DND-41 (cell line): ENCODE measurements at regions not wholly inside any gene's neighbourhood (a gene's known extent, or its start where the extent isn't known, plus 50 kb on each side); places are given as distances from the start of the nearest gene placed in this dataset.

ENCODE experiments used
- ATAC-seq: fragments of 200-7000 bp; cut with Tn5 transposase; 3 replicates; pipeline ENCODE4 v1.9.1; 2021; ENCODE audit warnings: low read depth; ENCODE audit not compliant: insufficient read depth
- DNase-seq: peaks from one replicate; pipeline ENCODE4 v3.0.0-alpha.2; 2020
- H2AFZ ChIP-seq: 2 replicates; pipeline ENCODE4 v1.6.0; 2012; ENCODE audit warnings: low read depth, low read length
- H3K27ac ChIP-seq: 2 replicates; pipeline ENCODE4 v1.5.1; 2012; ENCODE audit warnings: low read length, inconsistent platforms
- H3K27me3 ChIP-seq: fragments of 200-600 bp; sonication (generic); 2 replicates; pipeline ENCODE4 v1.6.0; 2012; ENCODE audit warnings: low read length, mild to moderate bottlenecking, inconsistent platforms; ENCODE audit not compliant: insufficient read depth, poor library complexity
- H3K36me3 ChIP-seq: 2 replicates; pipeline ENCODE4 v1.5.1; 2012; ENCODE audit warnings: low read length, inconsistent platforms; ENCODE audit not compliant: insufficient read depth
- H3K4me1 ChIP-seq: 2 replicates; pipeline ENCODE4 v1.5.1; 2012; ENCODE audit warnings: mild to moderate bottlenecking, low read length; ENCODE audit not compliant: insufficient read depth
- H3K4me2 ChIP-seq: 2 replicates; pipeline ENCODE4 v1.6.0; 2012; ENCODE audit warnings: mild to moderate bottlenecking, moderate library complexity, low read length, inconsistent platforms; ENCODE audit not compliant: insufficient read depth
- H3K4me3 ChIP-seq, 2 experiments: fragments of 200-600 bp in 1 of 2; shearing (Covaris generic) in 1 of 2; 2 replicates each; pipeline ENCODE4 v1.5.1; 2012 to 2016; ENCODE audit warnings: inconsistent platforms in 2 of 2, low read length in 2 of 2, mild to moderate bottlenecking in 2 of 2, low read depth in 1 of 2, moderate library complexity in 1 of 2
- H3K79me2 ChIP-seq: 2 replicates; pipeline ENCODE4 v1.6.0; 2012; ENCODE audit warnings: low read length, inconsistent platforms; ENCODE audit not compliant: insufficient read depth
- H3K9ac ChIP-seq: 2 replicates; pipeline ENCODE4 v1.6.0; 2012; ENCODE audit warnings: low read depth, mild to moderate bottlenecking, inconsistent platforms, low read length, moderate library complexity
- H3K9me3 ChIP-seq: 2 replicates; pipeline ENCODE4 v1.5.1; 2012; ENCODE audit warnings: low read length, moderate library complexity, mild to moderate bottlenecking, inconsistent platforms; ENCODE audit not compliant: insufficient read depth, severe bottlenecking
- H4K20me1 ChIP-seq: 2 replicates; pipeline ENCODE4 v1.6.0; 2012; ENCODE audit warnings: low read length; ENCODE audit not compliant: insufficient read depth
- EZH2 ChIP-seq: IDR thresholded peaks from 3 replicates; pipeline ENCODE4 v1.6.1; 2012; ENCODE audit warnings: borderline replicate concordance, low read depth, mild to moderate bottlenecking, moderate library complexity, low read length, inconsistent platforms; ENCODE audit not compliant: severe bottlenecking
- TF ChIP-seq, protein P1 (sequence below): IDR thresholded peaks from 2 replicates; pipeline ENCODE4 v1.5.1; 2012; ENCODE audit warnings: borderline replicate concordance, low read length, moderate library complexity, mild to moderate bottlenecking; ENCODE audit not compliant: poor library complexity, severe bottlenecking; ENCODE audit errors: extremely low read depth

DNA sequence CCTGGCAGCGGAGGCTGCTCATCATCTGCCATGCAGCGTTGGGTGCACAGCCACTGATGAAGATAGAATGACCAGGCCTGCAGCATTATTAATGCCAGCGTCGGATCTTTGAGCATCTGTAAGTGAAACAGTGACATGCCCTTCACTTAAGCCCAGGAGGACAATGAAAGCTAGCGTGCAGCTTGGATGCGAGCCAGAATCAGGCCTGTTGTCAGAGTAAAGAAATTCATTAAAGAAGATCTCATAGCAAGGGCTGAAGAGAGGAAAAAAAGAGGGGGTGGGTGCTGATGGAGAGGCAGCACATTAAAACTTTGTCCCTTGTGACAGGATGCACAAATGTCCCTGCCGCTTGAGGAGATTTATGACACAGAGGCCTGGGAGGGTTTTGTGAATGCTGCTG is 186.1 kb upstream of the MAST4 start:
- Histone ChIP-seq H3K4me3 (no peak overlapping the region), H3K9ac (no peak overlapping the region), H3K4me2 (no peak overlapping the region), H4K20me1 (no peaks in the 10 kb centered on the region), H3K9me3 (no peaks in the 10 kb centered on the region), H3K27me3 (no peaks in the 10 kb centered on the region), H3K36me3 (no peaks in the 10 kb centered on the region), H3K4me1 (no peaks in the 10 kb centered on the region), H2AFZ (no peak overlapping the region), H3K79me2 (no peaks in the 10 kb centered on the region), H3K27ac (no peak overlapping the region)
- ATAC-seq (no peak), DNase-seq (no peak)
- no peak for TF ChIP-seq EZH2
- TF ChIP-seq, protein P1, sequence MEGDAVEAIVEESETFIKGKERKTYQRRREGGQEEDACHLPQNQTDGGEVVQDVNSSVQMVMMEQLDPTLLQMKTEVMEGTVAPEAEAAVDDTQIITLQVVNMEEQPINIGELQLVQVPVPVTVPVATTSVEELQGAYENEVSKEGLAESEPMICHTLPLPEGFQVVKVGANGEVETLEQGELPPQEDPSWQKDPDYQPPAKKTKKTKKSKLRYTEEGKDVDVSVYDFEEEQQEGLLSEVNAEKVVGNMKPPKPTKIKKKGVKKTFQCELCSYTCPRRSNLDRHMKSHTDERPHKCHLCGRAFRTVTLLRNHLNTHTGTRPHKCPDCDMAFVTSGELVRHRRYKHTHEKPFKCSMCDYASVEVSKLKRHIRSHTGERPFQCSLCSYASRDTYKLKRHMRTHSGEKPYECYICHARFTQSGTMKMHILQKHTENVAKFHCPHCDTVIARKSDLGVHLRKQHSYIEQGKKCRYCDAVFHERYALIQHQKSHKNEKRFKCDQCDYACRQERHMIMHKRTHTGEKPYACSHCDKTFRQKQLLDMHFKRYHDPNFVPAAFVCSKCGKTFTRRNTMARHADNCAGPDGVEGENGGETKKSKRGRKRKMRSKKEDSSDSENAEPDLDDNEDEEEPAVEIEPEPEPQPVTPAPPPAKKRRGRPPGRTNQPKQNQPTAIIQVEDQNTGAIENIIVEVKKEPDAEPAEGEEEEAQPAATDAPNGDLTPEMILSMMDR, result no peak

DNA sequence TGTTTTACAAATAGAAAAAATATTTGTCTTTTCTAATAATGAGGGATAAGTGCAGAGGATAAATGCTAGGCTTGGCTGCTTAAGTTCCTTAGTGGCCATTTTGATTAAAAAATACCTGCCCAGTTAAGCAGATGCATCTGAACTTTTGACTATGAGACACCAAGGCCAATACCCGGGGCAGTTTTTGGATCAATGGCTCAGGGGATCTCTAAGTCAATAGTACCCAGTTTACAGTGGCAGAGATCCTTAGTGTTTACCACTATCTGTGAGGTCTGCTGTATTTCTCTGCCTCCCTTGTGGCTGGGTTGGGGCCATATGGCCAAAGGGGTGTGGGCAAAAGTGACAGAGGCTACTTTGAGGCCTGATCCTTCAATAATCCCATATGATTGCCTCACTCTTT is 184.5 kb upstream of the MAST4 start:
- H3K4me2 ChIP-seq, result no peak overlapping the region
- no peak for DNase-seq

DNA sequence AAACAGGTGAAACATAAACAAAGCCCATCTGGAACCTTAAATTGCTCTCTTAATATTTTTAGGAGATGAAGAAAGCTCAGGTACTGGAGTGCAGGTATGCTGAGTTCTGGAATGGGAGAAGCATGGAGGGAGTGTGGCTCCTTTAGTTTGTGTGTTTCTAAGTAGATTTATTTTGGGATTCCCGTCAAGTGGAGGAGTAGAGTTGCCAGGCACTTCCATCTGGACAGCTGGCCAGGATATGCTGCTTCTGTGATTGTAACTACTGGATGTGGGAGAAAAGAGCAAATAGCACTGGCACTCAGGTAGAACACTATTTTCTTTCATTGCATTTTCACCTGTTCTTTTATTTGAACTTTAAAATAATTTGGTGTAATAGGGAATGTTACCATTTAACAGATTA is 182.3 kb upstream of the MAST4 start:
- H2AFZ ChIP-seq, result no peak overlapping the region
- no peak for TF ChIP-seq EZH2
- TF ChIP-seq, protein P1, result no peak
- H3K9me3 ChIP-seq, result no peaks in the 10 kb centered on the region
- H3K36me3 ChIP-seq, result no peaks in the 10 kb centered on the region
- no peak overlapping the region for H3K9ac ChIP-seq
- DNase-seq (no peak), ATAC-seq (no peak)
- H3K4me2 ChIP-seq, result no peak overlapping the region
- H3K4me1 ChIP-seq, result no peaks in the 10 kb centered on the region
- H3K79me2 ChIP-seq, result no peaks in the 10 kb centered on the region
- no peaks in the 10 kb centered on the region for H4K20me1 ChIP-seq
- H3K4me3 ChIP-seq, result no peak overlapping the region
- no peak overlapping the region for H3K27ac ChIP-seq
- H3K27me3 ChIP-seq, result no peaks in the 10 kb centered on the region

More for the DNA sequence above, 184.5 kb upstream of the MAST4 start:
- Histone ChIP-seq H3K79me2 (no peaks in the 10 kb centered on the region), H3K27me3 (no peaks in the 10 kb centered on the region), H3K4me1 (no peaks in the 10 kb centered on the region), H3K9me3 (no peaks in the 10 kb centered on the region), H4K20me1 (no peaks in the 10 kb centered on the region), H3K9ac (no peak overlapping the region), H2AFZ (no peak overlapping the region), H3K4me3 (no peak overlapping the region), H3K27ac (no peak overlapping the region), H3K36me3 (no peaks in the 10 kb centered on the region)
- TF ChIP-seq, protein P1, result no peak
- TF ChIP-seq EZH2, result no peak
- no peak for ATAC-seq

DNA sequence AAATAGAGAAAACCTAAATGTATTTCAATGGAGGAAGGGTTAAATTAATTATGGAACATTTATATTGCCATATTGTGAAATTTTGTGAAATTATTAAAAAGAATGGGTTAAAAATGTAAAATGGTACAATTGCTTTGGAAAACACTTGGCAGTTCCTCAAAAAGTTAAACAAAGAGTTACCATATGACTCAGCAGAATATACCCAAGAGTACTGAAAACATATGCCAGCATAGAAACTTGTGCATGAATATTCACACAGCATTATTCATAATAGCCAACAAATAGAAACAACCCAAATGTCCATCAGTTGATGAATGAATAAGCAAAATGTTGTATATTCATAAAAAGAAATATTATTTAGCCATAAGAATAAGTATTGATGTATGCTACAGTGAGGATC is 181.0 kb upstream of the MAST4 start:
- DNase-seq (no peak), ATAC-seq (no peak)
- Histone ChIP-seq H3K27me3 (no peaks in the 10 kb centered on the region), H3K4me3 (no peak overlapping the region), H3K4me2 (no peak overlapping the region), H3K9ac (no peak overlapping the region), H3K9me3 (no peaks in the 10 kb centered on the region), H3K4me1 (no peaks in the 10 kb centered on the region), H3K79me2 (no peaks in the 10 kb centered on the region), H2AFZ (no peak overlapping the region), H4K20me1 (no peaks in the 10 kb centered on the region), H3K27ac (no peak overlapping the region), H3K36me3 (no peaks in the 10 kb centered on the region)
- no peak for TF ChIP-seq EZH2
- TF ChIP-seq, protein P1, result no peak
